ENCODE measurements at regions not wholly inside any gene's neighbourhood (a gene's known extent, or its start where the extent isn't known, plus 50 kb on each side); places are given as distances from the start of the nearest gene placed in this dataset.
A peak's percentile ranks its signal among the peaks of the same experiment; 100 is the strongest.

DNA sequence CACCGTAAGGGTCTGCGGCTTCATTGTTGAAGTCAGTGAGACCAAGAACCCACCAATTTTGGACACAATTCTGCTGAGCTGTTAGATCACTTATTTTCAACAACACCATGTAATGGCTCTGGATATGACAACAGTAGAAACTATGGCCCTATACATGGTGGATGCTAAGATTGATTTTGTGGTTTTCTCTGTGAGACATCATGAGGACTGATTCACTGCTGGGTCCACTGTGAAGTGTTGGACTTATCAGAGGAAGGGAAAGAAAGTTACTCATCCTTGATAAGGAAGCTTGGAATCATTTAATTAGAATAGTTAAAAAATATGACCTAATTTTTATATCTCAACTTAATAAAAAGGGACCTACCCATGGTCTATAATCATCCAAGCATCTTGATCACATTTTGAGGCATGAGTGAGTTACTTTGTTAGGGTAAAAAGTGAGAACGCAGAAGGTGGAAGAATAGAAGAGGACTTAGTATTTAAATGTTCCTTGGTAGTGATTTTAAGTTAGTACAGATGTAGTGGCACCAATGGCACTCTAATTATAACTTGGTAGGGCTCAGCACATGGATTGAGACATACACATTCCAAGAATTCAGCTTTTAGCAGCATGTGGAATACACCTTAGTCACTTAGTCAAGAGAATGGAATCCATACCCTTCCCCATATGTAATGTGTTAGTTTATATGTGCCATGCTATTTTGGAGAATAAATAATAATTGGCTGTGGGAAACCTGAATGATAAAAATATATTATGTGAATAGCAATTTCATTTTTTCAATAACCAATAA is 123.5 kb upstream of the CD180 start:
- no peak for DNase-seq (ENCODE audit: low spot score in 2 of 2)
- Mint-ChIP-seq H3K27ac (no peak overlapping the region), H3K9me3 (no peaks in the 10 kb centered on the region), H3K4me3 (no peak overlapping the region), H3K4me1 (no peaks in the 10 kb centered on the region), H3K36me3 (no peaks in the 10 kb centered on the region)
- no peak for ATAC-seq

DNA sequence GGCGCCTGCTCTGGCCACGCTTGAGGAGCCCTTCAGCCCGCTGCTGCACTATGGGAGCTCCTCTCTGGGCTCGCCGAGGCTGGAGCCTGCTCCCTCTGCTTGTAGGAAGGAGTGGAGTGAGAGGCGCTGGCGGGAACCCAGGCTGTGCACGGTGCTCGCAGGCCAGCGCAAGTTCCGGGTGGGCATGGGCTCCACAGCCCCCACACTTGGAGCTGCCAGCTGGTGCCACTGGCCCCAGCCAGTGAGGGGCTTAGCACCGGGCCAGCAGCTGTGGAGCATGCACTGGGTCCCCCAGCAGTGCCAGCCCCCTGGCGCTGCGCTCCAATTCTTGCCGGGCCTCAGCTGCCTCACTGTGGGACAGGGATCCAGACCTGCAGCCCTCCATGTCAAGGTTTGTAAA is 122.1 kb upstream of the CD180 start:
- no peaks in the 10 kb centered on the region for H3K9me3 Mint-ChIP-seq
- DNase-seq (ENCODE audit: low spot score in 2 of 2), result no peak
- no peaks in the 10 kb centered on the region for H3K4me1 Mint-ChIP-seq
- no peak overlapping the region for H3K4me3 Mint-ChIP-seq
- no peaks in the 10 kb centered on the region for H3K36me3 Mint-ChIP-seq
- no peak for ATAC-seq
- no peak overlapping the region for H3K27ac Mint-ChIP-seq

DNA sequence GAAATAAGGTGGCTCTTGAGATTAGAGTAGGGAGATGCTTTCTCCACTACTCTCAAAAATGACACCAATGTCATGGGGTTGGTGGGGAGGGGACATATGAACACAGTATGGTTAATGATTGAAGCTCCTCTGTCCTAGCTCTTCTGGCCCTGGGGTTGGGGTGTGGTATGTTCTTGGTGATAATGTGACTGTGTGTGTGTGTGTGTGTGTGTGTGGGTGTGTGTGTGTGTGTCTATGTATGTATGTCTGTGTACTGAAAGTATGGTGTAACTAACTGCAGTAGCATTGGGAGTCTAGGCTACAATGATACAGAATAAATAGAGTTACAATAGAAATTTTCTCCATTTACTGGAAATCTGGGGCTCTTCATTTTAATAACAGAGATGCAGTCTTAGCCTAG is 121.0 kb upstream of the CD180 start:
- DNase-seq (ENCODE audit: low spot score in 2 of 2) (no peak), ATAC-seq (no peak)
- Mint-ChIP-seq H3K36me3 (no peaks in the 10 kb centered on the region), H3K9me3 (no peaks in the 10 kb centered on the region), H3K4me3 (no peak overlapping the region), H3K27ac (no peak overlapping the region), H3K4me1 (no peaks in the 10 kb centered on the region)

DNA sequence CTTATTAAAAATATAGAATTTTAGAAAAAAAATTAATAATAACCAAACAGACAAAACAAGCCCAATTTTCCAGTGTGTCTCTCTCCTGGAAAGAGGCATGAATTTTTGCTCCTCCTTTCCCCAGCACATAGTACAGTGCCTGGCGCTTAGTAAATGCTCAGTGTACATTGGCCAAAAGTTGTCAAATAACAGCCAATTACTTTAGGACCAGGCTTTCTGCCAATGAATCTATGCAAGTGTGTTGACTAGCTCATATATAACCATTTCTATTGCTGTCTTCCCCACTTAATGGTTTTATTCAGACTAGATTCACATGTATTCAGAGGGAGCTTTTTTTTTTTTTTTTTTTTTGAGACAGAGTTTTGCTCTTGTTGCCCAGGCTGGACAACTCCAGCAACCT is 120.1 kb upstream of the CD180 start:
- DNase-seq (ENCODE audit: low spot score in 2 of 2) (no peak), ATAC-seq (no peak)
- Mint-ChIP-seq H3K4me1 (no peaks in the 10 kb centered on the region), H3K4me3 (no peak overlapping the region), H3K9me3 (no peaks in the 10 kb centered on the region), H3K27ac (no peak overlapping the region), H3K36me3 (no peaks in the 10 kb centered on the region)

DNA sequence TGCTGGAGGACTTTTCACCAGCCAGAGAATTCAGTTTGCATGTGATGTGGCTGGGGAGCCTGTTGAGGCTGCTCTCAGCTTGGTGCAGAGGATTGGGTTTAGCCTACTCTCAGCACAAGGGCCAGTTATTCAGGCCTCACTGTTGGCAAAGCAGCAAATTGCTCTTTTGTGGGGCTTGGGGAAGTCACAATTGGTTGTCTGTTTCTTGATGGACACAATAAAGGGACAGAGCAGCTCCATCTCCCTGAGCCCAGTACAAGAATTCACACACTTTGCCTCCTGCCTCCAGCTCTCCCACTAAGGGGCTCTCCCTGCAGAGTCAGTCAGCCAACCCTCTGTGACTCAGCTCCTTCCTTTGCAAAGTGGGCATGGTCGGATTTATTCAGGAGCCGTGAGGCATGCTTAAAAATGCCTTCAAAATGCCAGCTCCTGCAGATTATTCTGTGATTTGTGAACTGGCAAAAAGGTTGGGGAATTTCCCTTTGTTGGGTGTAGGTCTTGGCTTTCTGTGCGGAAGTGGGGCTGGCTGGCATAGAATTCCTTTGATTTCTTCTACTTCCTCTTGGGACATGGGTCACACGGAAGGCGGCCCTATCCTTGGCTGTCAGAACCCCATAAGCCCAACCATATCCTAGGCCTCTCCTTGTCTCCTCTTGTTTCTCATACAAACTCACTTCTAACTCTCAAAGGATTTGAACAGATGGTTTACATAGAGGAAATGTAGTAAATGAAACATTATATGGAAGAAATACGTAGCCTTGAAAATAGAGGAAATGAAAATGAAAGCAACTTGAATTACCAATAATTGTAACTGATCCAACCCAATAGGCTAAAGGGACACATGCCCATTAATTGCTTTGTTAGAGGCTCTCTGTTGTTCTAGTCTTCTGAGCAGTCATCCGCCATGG is 118.7 kb upstream of the CD180 start:
- ATAC-seq (no peak), DNase-seq (ENCODE audit: low spot score in 2 of 2) (no peak)
- H3K4me3 Mint-ChIP-seq, result no peak overlapping the region
- peaks cover 6% of the 10 kb centered on the region for H3K4me1 Mint-ChIP-seq
- H3K9me3 Mint-ChIP-seq, result no peaks in the 10 kb centered on the region
- no peak overlapping the region for H3K27ac Mint-ChIP-seq
- no peaks in the 10 kb centered on the region for H3K36me3 Mint-ChIP-seq

DNA sequence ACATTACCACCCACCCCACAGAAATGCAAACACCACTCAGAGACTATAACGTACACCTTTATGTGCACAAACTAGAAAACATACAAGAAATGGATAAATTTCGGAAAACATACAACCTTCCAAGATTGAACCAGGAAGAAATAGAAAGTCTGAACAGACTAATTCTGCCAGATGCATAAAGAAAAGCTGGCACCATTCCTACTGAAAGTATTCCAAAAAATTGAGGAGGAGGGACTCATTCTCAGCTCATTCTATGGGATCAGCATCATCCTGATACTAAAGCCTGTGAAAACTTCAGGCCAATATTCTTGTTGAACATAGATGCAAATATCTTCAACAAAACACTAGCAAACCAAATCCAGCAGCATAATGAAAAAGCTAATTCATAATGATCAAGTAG is 115.1 kb upstream of the CD180 start:
- Mint-ChIP-seq H3K27ac (no peak overlapping the region), H3K4me3 (no peak overlapping the region), H3K9me3 (no peaks in the 10 kb centered on the region), H3K36me3 (no peaks in the 10 kb centered on the region), H3K4me1 (peaks cover 21% of the 10 kb centered on the region)
- no peak for ATAC-seq
- DNase-seq (ENCODE audit: low spot score in 2 of 2), result no peak

DNA sequence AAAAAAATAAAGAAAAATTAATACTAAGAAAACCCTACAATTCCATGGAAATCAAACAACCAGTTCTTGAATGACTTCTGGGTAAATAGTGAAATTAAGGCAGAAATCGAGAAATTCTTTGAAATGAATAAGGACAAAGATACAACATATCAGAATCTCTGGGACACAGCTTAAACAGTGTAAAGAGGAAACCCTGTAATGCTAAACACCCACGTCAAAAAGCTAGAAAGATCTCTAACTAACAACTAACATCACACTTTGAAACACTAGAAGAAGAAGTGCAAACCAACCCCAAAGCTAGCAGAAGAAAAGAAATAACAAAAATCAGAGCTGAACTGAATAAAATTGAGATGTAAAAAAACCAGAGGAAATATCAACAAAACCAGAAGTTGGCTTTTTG is 114.6 kb upstream of the CD180 start:
- H3K9me3 Mint-ChIP-seq, result no peaks in the 10 kb centered on the region
- no peak for ATAC-seq
- H3K4me3 Mint-ChIP-seq, result no peak overlapping the region
- no peaks in the 10 kb centered on the region for H3K36me3 Mint-ChIP-seq
- H3K4me1 Mint-ChIP-seq, result peaks cover 21% of the 10 kb centered on the region
- no peak for DNase-seq (ENCODE audit: low spot score in 2 of 2)
- no peak overlapping the region for H3K27ac Mint-ChIP-seq

DNA sequence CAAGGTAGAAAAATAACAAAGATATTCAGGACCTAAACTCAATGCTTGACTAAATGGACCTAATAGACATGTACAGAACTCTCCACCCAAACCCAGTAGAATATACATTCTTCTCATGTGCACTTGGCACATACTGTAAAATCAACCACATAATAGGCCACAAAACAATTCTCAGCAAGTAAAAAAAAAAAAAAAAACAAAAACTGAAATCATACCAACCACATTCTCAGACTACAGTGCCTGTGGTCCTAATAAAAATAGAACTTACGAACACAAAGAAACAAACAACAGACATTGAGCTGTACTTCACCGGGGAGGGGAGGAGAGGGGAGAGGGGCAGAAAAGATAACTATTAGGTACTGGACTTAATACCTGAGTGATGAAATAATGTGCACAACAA is 114.1 kb upstream of the CD180 start:
- H3K36me3 Mint-ChIP-seq, result no peaks in the 10 kb centered on the region
- no peaks in the 10 kb centered on the region for H3K9me3 Mint-ChIP-seq
- no peak for DNase-seq (ENCODE audit: low spot score in 2 of 2)
- ATAC-seq, result no peak
- H3K27ac Mint-ChIP-seq, result no peak overlapping the region
- no peak overlapping the region for H3K4me3 Mint-ChIP-seq
- H3K4me1 Mint-ChIP-seq, result peaks cover 21% of the 10 kb centered on the region

DNA sequence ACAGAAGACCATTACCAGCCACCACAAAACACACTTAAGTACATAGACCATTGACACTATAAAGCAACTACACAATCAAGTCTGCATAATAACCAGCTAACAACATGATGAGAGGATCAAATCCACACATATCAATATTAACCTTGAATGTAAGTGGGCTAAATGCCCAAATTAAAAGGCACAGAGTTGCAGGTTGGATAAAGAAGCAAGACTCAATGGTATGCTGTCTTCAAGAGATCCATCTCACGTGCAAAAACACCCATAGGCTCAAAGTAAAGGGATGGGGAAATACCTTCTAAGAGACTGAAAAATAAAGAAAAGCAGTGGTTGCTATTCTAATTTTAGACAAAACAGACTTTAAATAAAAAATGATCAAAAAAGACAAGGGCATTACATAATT is 113.6 kb upstream of the CD180 start:
- no peak for ATAC-seq
- no peaks in the 10 kb centered on the region for H3K36me3 Mint-ChIP-seq
- H3K27ac Mint-ChIP-seq, result no peak overlapping the region
- peaks cover 26% of the 10 kb centered on the region for H3K4me1 Mint-ChIP-seq
- no peaks in the 10 kb centered on the region for H3K9me3 Mint-ChIP-seq
- no peak for DNase-seq (ENCODE audit: low spot score in 2 of 2)
- no peak overlapping the region for H3K4me3 Mint-ChIP-seq

DNA sequence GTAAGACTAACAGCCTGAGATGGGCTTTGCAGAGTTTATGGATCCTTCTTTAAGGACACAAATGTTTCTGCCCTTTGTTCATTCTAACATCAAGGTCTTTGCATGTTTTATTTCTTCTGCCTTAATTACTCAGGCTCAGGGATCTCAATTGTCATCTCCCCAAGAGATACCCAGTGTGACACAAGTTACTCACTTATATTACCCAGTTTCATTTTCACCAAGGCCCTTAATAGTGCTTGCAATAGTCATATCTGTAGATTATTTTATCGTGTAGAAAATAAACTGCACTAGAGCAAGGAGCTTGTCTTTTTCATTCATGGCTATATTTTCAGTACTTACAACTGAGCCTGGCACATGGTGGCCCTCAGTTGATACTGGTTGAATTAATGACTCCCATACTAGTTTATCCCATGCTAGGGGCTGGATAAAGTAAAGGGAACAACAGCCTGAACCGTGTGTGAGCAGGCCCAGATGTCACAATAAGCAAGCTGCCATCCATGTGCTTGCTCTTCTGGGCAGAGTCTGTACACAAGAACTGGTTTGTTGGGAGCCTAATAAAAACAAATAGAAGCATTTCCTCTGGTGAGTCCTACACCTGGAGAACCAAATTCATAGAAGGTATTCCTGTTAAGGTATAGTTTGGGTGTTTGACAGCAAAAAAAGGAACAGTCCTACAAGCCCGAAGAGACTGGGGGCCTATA is 112.5 kb upstream of the CD180 start:
- DNase-seq (ENCODE audit: low spot score in 2 of 2), result no peak
- no peaks in the 10 kb centered on the region for H3K9me3 Mint-ChIP-seq
- peaks cover 26% of the 10 kb centered on the region for H3K4me1 Mint-ChIP-seq
- H3K4me3 Mint-ChIP-seq, result no peak overlapping the region
- H3K27ac Mint-ChIP-seq, result no peak overlapping the region
- ATAC-seq, result peak; percentile 84
- H3K36me3 Mint-ChIP-seq, result no peaks in the 10 kb centered on the region

DNA sequence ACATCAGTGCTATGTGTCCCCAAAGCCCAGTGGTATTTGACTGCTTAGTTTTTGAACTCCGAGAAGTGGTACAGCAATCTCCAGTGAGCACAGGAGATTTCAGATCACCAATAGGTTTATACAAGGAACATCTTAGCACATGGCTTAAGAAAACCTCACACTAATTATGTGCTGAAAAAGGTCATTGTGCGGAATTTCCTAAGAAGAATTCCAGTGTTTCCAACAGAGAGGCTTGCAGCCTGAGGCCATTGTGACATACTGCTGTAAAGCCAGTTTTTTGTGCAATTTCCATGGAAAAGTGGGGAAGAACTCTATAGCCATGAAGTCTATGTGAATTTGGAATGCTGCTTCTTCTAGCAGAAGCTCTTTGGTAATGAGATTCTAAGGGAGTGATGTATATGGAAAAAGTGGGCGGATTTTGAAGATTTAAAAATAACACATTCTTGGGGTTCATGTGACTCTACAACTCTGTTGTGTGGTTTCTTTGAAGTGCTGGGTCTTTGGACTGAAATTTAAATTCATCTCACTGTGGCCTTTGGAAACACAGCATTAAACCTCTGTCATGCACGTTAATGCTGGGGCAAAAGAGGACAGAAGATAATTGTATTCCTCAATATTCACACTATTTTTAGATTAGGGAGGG is 110.5 kb upstream of the CD180 start:
- DNase-seq (ENCODE audit: low spot score in 2 of 2), result no peak

DNA sequence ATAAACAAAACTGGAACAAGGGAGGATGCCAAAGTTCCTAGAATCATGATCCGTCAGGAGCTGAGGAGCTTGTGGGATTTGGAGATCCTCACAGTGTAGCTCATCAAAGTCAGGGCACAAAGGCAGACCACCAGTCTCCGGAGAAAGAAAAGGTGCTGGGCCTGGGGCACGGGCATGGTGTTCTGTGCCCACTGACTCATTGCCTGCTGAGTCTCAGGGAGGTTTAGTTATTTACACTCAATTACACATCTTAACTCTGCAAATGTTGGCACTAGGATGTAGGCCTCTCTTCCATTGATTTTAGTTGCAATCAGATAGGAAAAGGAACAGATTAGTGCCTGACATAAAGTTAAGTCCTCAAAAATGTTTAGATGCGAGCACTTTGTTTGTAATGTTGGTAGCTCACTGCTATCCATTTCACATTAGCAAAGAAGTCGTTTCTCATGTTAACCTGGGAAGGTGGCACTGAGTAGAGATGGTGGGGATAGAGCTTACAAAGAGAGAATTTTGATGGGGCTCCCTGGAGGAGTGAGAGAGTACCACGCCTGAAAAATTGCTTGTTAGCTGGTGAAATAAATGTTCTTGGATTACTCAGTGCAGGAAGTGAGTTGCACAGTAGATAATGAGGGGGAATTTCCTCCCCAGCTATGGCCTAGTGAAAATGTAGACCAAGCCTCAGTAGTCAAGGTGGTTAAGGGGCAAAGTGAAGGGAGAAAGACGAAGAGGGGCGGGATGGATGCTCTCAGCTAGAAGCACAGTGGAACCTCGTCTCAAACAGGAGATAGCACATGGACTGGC is 109.5 kb upstream of the CD180 start:
- DNase-seq (ENCODE audit: low spot score in 2 of 2) (no peak), ATAC-seq (peak; percentile 58)
- Mint-ChIP-seq H3K36me3 (no peaks in the 10 kb centered on the region), H3K4me1 (peaks cover 25% of the 10 kb centered on the region), H3K4me3 (no peak overlapping the region), H3K9me3 (no peaks in the 10 kb centered on the region), H3K27ac (peak overlapping the region; percentile 4)

More for the DNA sequence above, 110.5 kb upstream of the CD180 start:
- Mint-ChIP-seq H3K36me3 (no peaks in the 10 kb centered on the region), H3K9me3 (no peaks in the 10 kb centered on the region), H3K4me3 (no peak overlapping the region), H3K27ac (no peak overlapping the region), H3K4me1 (peaks cover 26% of the 10 kb centered on the region)
- no peak for ATAC-seq

DNA sequence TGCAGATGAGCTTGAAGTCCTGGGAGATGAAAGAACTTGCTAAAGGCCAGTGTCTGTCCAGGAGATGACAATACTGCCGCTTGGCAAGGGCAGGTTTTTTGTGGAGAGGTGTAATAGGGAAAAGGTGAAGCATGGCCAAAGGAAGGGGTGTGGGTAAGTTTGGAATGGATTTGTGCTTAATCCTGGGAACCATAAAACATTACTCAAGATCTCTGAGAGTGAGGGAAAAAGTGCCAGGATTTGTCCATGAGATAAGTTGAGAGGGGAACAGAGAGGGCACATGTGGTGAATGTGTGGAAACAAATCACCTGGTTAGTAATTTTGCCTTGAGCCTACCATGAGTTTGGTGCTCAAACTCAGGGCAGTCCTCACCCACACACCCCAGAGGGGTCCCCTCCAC is 108.8 kb upstream of the CD180 start:
- no peak for ATAC-seq
- DNase-seq (ENCODE audit: low spot score in 2 of 2), result no peak
- no peaks in the 10 kb centered on the region for H3K9me3 Mint-ChIP-seq
- no peak overlapping the region for H3K4me3 Mint-ChIP-seq
- no peaks in the 10 kb centered on the region for H3K36me3 Mint-ChIP-seq
- no peak overlapping the region for H3K27ac Mint-ChIP-seq
- H3K4me1 Mint-ChIP-seq, result peaks cover 29% of the 10 kb centered on the region

DNA sequence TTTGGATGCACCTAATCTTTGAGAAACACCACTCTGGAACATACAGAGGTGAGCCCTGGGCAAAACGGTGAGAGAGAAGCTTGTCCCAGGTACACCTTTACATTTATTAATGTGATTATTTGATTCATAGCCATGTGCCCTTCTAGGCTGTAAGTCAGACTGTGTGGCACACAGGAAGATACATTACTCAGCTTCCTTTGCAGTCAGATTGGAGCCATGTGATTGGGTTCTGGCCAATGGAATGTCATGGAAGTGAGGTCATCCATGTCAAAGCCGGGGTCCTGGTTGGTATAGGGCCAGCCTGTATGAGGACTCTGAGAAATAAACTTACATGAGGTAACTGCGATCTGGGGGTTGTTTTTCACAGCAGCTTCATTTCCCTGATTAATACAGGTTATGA is 106.8 kb upstream of the CD180 start:
- peaks cover 29% of the 10 kb centered on the region for H3K4me1 Mint-ChIP-seq
- ATAC-seq, result peak; percentile 13
- H3K9me3 Mint-ChIP-seq, result no peaks in the 10 kb centered on the region
- no peaks in the 10 kb centered on the region for H3K36me3 Mint-ChIP-seq
- no peak overlapping the region for H3K27ac Mint-ChIP-seq
- no peak overlapping the region for H3K4me3 Mint-ChIP-seq
- no peak for DNase-seq (ENCODE audit: low spot score in 2 of 2)
